ENCODE measurements at regions not wholly inside any gene's neighbourhood (a gene's known extent, or its start where the extent isn't known, plus 50 kb on each side); places are given as distances from the start of the nearest gene placed in this dataset.

GRCh38 chr4:176953021-176953420 lies 160.3 kb upstream of the VEGFC start:
- H3K27ac Mint-ChIP-seq (ENCODE audit: unreplicated experiment) = no peak overlapping the region
- no TSS peak for BruUV-seq (replicated peaks)
- intact Hi-C loops (cut with micrococcal nuclease; ENCODE audit: unreplicated experiment) = no loop called here

GRCh38 chr4:176957353-176958118 lies 164.8 kb upstream of the VEGFC start:
- no peaks in the 10 kb centered on the region for H3K36me3 ChIP-seq (ENCODE audit: control insufficient read depth, insufficient read depth, low read length)
- TF ChIP-seq CTCF (IDR thresholded peaks at IDR 0.05; ENCODE audit: insufficient read depth in 1 of 2, low read depth in 1 of 2, low read length in 1 of 2, severe bottlenecking in 1 of 2, unreplicated experiment in 1 of 2) = no peak
- H3K4me1 Mint-ChIP-seq (ENCODE audit: low read depth, unreplicated experiment) = no peaks in the 10 kb centered on the region
- H3K9me3 Mint-ChIP-seq (ENCODE audit: unreplicated experiment) = peaks cover 9% of the 10 kb centered on the region
- BruUV-seq (replicated peaks) = no TSS peak
- H3K4me3 Mint-ChIP-seq (ENCODE audit: unreplicated experiment) = no peak overlapping the region
- no peaks in the 10 kb centered on the region for H3K27me3 ChIP-seq (replicated peaks; ENCODE audit: control insufficient read depth, insufficient read depth, low read length)
- no peaks in the 10 kb centered on the region for H3K9me3 ChIP-seq
- H3K27ac Mint-ChIP-seq (ENCODE audit: unreplicated experiment) = no peak overlapping the region
- no peak for DNase-seq
- no peaks in the 10 kb centered on the region for H3K36me3 Mint-ChIP-seq (ENCODE audit: insufficient read depth, unreplicated experiment)
- no peaks in the 10 kb centered on the region for H3K27me3 Mint-ChIP-seq (ENCODE audit: insufficient read depth, unreplicated experiment)
- ChIA-PET CTCF (no interaction called here), POLR2A (no interaction called here)
- no peaks in the 10 kb centered on the region for H3K4me1 ChIP-seq
- intact Hi-C loops (cut with micrococcal nuclease; ENCODE audit: unreplicated experiment) = no loop called here
- H3K4me3 ChIP-seq (ENCODE audit: low read depth, low read length) = no peak overlapping the region

More at GRCh38 chr4:176953021-176953420, 160.3 kb upstream of the VEGFC start:
- Mint-ChIP-seq H3K27me3 (ENCODE audit: insufficient read depth, unreplicated experiment) (no peaks in the 10 kb centered on the region), H3K4me1 (ENCODE audit: low read depth, unreplicated experiment) (no peaks in the 10 kb centered on the region), H3K9me3 (ENCODE audit: unreplicated experiment) (peaks cover 9% of the 10 kb centered on the region), H3K36me3 (ENCODE audit: insufficient read depth, unreplicated experiment) (no peaks in the 10 kb centered on the region), H3K4me3 (ENCODE audit: unreplicated experiment) (no peak overlapping the region)
- TF ChIP-seq CTCF (IDR thresholded peaks at IDR 0.05; ENCODE audit: insufficient read depth in 1 of 2, low read depth in 1 of 2, low read length in 1 of 2, severe bottlenecking in 1 of 2, unreplicated experiment in 1 of 2) = no peak
- no peaks in the 10 kb centered on the region for H3K27me3 ChIP-seq (replicated peaks; ENCODE audit: control insufficient read depth, insufficient read depth, low read length)
- no peak for DNase-seq
- no peaks in the 10 kb centered on the region for H3K36me3 ChIP-seq (ENCODE audit: control insufficient read depth, insufficient read depth, low read length)
- no peak overlapping the region for H3K4me3 ChIP-seq (ENCODE audit: low read depth, low read length)
- no peaks in the 10 kb centered on the region for H3K4me1 ChIP-seq
- CTCF ChIA-PET = no interaction called here
- no peaks in the 10 kb centered on the region for H3K9me3 ChIP-seq
- POLR2A ChIA-PET = no interaction called here

- Histone ChIP-seq H3K4me3 (ENCODE audit: low read depth, low read length) (no peak overlapping the region), H3K36me3 (ENCODE audit: control insufficient read depth, insufficient read depth, low read length) (no peaks in the 10 kb centered on the region), H3K27me3 (replicated peaks; ENCODE audit: control insufficient read depth, insufficient read depth, low read length) (no peaks in the 10 kb centered on the region), H3K9me3 (no peaks in the 10 kb centered on the region), H3K4me1 (no peaks in the 10 kb centered on the region)
- Mint-ChIP-seq H3K36me3 (ENCODE audit: insufficient read depth, unreplicated experiment) (no peaks in the 10 kb centered on the region), H3K4me3 (ENCODE audit: unreplicated experiment) (no peak overlapping the region), H3K9me3 (ENCODE audit: unreplicated experiment) (peaks cover 9% of the 10 kb centered on the region), H3K4me1 (ENCODE audit: low read depth, unreplicated experiment) (no peaks in the 10 kb centered on the region), H3K27ac (ENCODE audit: unreplicated experiment) (no peak overlapping the region), H3K27me3 (ENCODE audit: insufficient read depth, unreplicated experiment) (no peaks in the 10 kb centered on the region)
- intact Hi-C loops (cut with micrococcal nuclease; ENCODE audit: unreplicated experiment) = no loop called here
- ChIA-PET CTCF (no interaction called here), POLR2A (no interaction called here)
- TF ChIP-seq CTCF (IDR thresholded peaks at IDR 0.05; ENCODE audit: insufficient read depth in 1 of 2, low read depth in 1 of 2, low read length in 1 of 2, severe bottlenecking in 1 of 2, unreplicated experiment in 1 of 2) = no peak
- no peak for DNase-seq
- BruUV-seq (replicated peaks) = no TSS peak
Measured at GRCh38 chr4:176959980-176960379, 167.3 kb upstream of the VEGFC start.
